Neural cell (in vitro differentiated cells): ENCODE measurements at regions not wholly inside any gene's neighbourhood (a gene's known extent, or its start where the extent isn't known, plus 50 kb on each side); places are given as distances from the start of the nearest gene placed in this dataset.

Source experiments
- CTCF ChIP-seq: fragments of 450-650 bp; IDR thresholded peaks from 2 replicates; pipeline ENCODE4 v1.5.1; 2014; ENCODE audit warnings: antibody characterized with exemption, mild to moderate bottlenecking, moderate library complexity; ENCODE audit not compliant: poor library complexity, severe bottlenecking
- EZH2 ChIP-seq: fragments of 200-600, 300-800 bp; shearing (Covaris generic), sonication (generic); IDR thresholded peaks from 2 replicates; pipeline ENCODE4 v1.6.1; 2014; ENCODE audit warnings: antibody characterized with exemption, low read length, borderline replicate concordance, mild to moderate bottlenecking; ENCODE audit not compliant: insufficient read depth, poor library complexity, severe bottlenecking
- RAD21 ChIP-seq: fragments of 450-650 bp; conservative IDR thresholded peaks from 2 replicates; pipeline ENCODE4 v1.6.1; 2014; ENCODE audit warnings: antibody characterized with exemption, mild to moderate bottlenecking, moderate library complexity
- SMC3 ChIP-seq: fragments of 450-650 bp; conservative IDR thresholded peaks from 2 replicates; pipeline ENCODE4 v1.6.1; 2014; ENCODE audit warnings: antibody characterized with exemption, mild to moderate bottlenecking, moderate library complexity; ENCODE audit not compliant: poor library complexity

GRCh38 chr10:84089162-84089561, 50.1 kb upstream of the GHITM start:
- no peak for TF ChIP-seq RAD21
- no peak for TF ChIP-seq EZH2
- TF ChIP-seq CTCF, result no peak
- no peak for TF ChIP-seq SMC3
